ENCODE measurements at regions not wholly inside any gene's neighbourhood (a gene's known extent, or its start where the extent isn't known, plus 50 kb on each side); places are given as distances from the start of the nearest gene placed in this dataset.

GRCh38 chr3:165529451-165529850 lies 307.8 kb downstream of the BCHE start:
- WGBS, 2 donors, result 92% methylated on average over 2 of the region's 2 CpGs
- intact Hi-C loops (cut with DNase I), result no loop called here
- Histone ChIP-seq H3K9me3 (no peaks in the 10 kb centered on the region), H3K27me3 (no peaks in the 10 kb centered on the region), H3K27ac (no peak overlapping the region), H3K4me3 (no peak overlapping the region), H3K36me3 (no peaks in the 10 kb centered on the region), H3K4me1 (no peaks in the 10 kb centered on the region)
- no peak for DNase-seq
- no peak for TF ChIP-seq POLR2AphosphoS5 (IDR thresholded peaks at IDR 0.05)
- no peak for TF ChIP-seq CTCF (IDR thresholded peaks at IDR 0.05)
- TF ChIP-seq EP300 (IDR thresholded peaks at IDR 0.05), result no peak
- TF ChIP-seq POLR2A (IDR thresholded peaks at IDR 0.05), result no peak

- TF ChIP-seq POLR2A (IDR thresholded peaks at IDR 0.05) (no peak), POLR2AphosphoS5 (IDR thresholded peaks at IDR 0.05) (no peak), CTCF (IDR thresholded peaks at IDR 0.05) (no peak), EP300 (IDR thresholded peaks at IDR 0.05) (no peak)
- 32 to 34% methylated on average over 2 of the region's 2 CpGs for whole genome bisulfite sequencing, 2 donors
- Histone ChIP-seq H3K4me3 (no peak overlapping the region), H3K4me1 (no peaks in the 10 kb centered on the region), H3K36me3 (no peaks in the 10 kb centered on the region), H3K27ac (no peak overlapping the region), H3K27me3 (no peaks in the 10 kb centered on the region), H3K9me3 (no peaks in the 10 kb centered on the region)
- DNase-seq, result no peak
- intact Hi-C loops (cut with DNase I), result no loop called here
Observed at GRCh38 chr3:165526367-165526766, 310.9 kb downstream of the BCHE start.

GRCh38 chr3:165523801-165524200 lies 313.4 kb downstream of the BCHE start:
- H3K9me3 ChIP-seq, result no peaks in the 10 kb centered on the region
- H3K4me3 ChIP-seq, result no peak overlapping the region
- no peaks in the 10 kb centered on the region for H3K36me3 ChIP-seq
- intact Hi-C loops (cut with DNase I), result no loop called here
- DNase-seq, result no peak
- H3K4me1 ChIP-seq, result no peaks in the 10 kb centered on the region
- no peak for TF ChIP-seq CTCF (IDR thresholded peaks at IDR 0.05)
- TF ChIP-seq POLR2A (IDR thresholded peaks at IDR 0.05), result no peak
- TF ChIP-seq EP300 (IDR thresholded peaks at IDR 0.05), result no peak
- no peak for TF ChIP-seq POLR2AphosphoS5 (IDR thresholded peaks at IDR 0.05)
- H3K27ac ChIP-seq, result no peak overlapping the region
- H3K27me3 ChIP-seq, result no peaks in the 10 kb centered on the region

GRCh38 chr3:165522386-165522785 lies 314.8 kb downstream of the BCHE start:
- Histone ChIP-seq H3K9me3 (no peaks in the 10 kb centered on the region), H3K27me3 (no peaks in the 10 kb centered on the region), H3K4me3 (no peak overlapping the region), H3K36me3 (no peaks in the 10 kb centered on the region), H3K27ac (no peak overlapping the region), H3K4me1 (no peaks in the 10 kb centered on the region)
- DNase-seq, result no peak
- intact Hi-C loops (cut with DNase I), result no loop called here
- TF ChIP-seq POLR2A (IDR thresholded peaks at IDR 0.05) (no peak), CTCF (IDR thresholded peaks at IDR 0.05) (no peak), POLR2AphosphoS5 (IDR thresholded peaks at IDR 0.05) (no peak), EP300 (IDR thresholded peaks at IDR 0.05) (no peak)
- WGBS, 2 donors, result 86 to 89% methylated on average over 1 of the region's 1 CpG

GRCh38 chr3:165521131-165521871 lies 315.9 kb downstream of the BCHE start:
- WGBS, 2 donors, result 87 to 91% methylated on average over 2 of the region's 2 CpGs
- Histone ChIP-seq H3K36me3 (no peaks in the 10 kb centered on the region), H3K27ac (no peak overlapping the region), H3K4me1 (no peaks in the 10 kb centered on the region), H3K4me3 (no peak overlapping the region), H3K27me3 (no peaks in the 10 kb centered on the region), H3K9me3 (no peaks in the 10 kb centered on the region)
- intact Hi-C loops (cut with DNase I), result no loop called here
- no peak for DNase-seq
- TF ChIP-seq CTCF (IDR thresholded peaks at IDR 0.05) (no peak), POLR2A (IDR thresholded peaks at IDR 0.05) (no peak), POLR2AphosphoS5 (IDR thresholded peaks at IDR 0.05) (no peak), EP300 (IDR thresholded peaks at IDR 0.05) (no peak)
